ENCODE measurements at regions not wholly inside any gene's neighbourhood (a gene's known extent, or its start where the extent isn't known, plus 50 kb on each side); places are given as distances from the start of the nearest gene placed in this dataset.

DNA sequence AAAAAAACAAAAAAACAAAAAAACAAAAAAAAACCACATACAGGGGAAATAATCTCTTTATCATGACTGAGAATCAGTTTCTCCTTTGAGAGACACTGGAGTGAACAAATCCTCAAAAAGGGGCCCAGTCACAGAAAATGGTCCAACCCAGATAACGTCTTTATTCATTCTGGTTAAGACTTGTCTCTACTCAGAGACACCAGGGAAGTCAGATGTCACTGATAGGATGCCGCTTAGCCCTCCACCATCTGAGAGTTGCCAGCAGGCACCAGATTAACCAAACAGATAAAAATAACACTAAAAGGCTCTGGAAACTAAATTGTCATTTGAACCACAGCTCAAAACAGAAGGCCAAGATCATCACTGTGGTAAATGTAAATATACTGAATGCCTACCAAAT, 1163.4 kb upstream of the ATXN8OS start:
- TF ChIP-seq, protein P1, sequence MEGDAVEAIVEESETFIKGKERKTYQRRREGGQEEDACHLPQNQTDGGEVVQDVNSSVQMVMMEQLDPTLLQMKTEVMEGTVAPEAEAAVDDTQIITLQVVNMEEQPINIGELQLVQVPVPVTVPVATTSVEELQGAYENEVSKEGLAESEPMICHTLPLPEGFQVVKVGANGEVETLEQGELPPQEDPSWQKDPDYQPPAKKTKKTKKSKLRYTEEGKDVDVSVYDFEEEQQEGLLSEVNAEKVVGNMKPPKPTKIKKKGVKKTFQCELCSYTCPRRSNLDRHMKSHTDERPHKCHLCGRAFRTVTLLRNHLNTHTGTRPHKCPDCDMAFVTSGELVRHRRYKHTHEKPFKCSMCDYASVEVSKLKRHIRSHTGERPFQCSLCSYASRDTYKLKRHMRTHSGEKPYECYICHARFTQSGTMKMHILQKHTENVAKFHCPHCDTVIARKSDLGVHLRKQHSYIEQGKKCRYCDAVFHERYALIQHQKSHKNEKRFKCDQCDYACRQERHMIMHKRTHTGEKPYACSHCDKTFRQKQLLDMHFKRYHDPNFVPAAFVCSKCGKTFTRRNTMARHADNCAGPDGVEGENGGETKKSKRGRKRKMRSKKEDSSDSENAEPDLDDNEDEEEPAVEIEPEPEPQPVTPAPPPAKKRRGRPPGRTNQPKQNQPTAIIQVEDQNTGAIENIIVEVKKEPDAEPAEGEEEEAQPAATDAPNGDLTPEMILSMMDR (IDR thresholded peaks at IDR 0.05; ENCODE audit: insufficient read depth in 1 of 2, low read depth in 1 of 2, low read length in 1 of 2, severe bottlenecking in 1 of 2, unreplicated experiment in 1 of 2): no peak
- H3K27ac Mint-ChIP-seq (ENCODE audit: unreplicated experiment): no peak overlapping the region
- CTCF ChIA-PET: no interaction called here
- Histone ChIP-seq H3K36me3 (ENCODE audit: control insufficient read depth, insufficient read depth, low read length) (no peaks in the 10 kb centered on the region), H3K4me1 (no peaks in the 10 kb centered on the region), H3K27me3 (replicated peaks; ENCODE audit: control insufficient read depth, insufficient read depth, low read length) (no peaks in the 10 kb centered on the region), H3K9me3 (no peaks in the 10 kb centered on the region), H3K4me3 (ENCODE audit: low read depth, low read length) (no peak overlapping the region)
- POLR2A ChIA-PET: no interaction called here
- no peak for DNase-seq
- no peaks in the 10 kb centered on the region for H3K27me3 Mint-ChIP-seq (ENCODE audit: insufficient read depth, unreplicated experiment)
- no peak overlapping the region for H3K4me3 Mint-ChIP-seq (ENCODE audit: unreplicated experiment)
- H3K4me1 Mint-ChIP-seq (ENCODE audit: low read depth, unreplicated experiment): no peaks in the 10 kb centered on the region
- no peaks in the 10 kb centered on the region for H3K36me3 Mint-ChIP-seq (ENCODE audit: insufficient read depth, unreplicated experiment)
- intact Hi-C loops (cut with micrococcal nuclease; ENCODE audit: unreplicated experiment): no loop called here
- no TSS peak for BruUV-seq (replicated peaks)
- no peaks in the 10 kb centered on the region for H3K9me3 Mint-ChIP-seq (ENCODE audit: unreplicated experiment)

DNA sequence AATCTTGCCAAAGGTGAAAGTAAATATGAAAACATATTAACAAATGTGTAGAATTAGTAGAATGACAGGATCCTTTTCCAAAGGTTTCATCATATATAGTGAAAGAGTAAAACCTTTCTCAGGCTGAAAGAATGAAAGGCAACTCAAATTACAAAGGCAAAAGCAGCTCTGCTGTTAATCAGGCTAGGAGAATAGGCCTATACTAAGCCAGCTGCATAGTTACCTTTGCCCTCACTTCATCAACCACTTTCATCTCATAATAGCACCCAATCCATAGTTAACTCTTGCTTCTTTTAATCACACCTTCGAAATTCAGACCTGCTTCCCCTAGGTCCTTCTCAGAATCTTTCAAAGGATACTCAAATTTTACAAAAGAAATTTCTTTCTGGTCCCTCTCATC, 1167.6 kb upstream of the ATXN8OS start:
- H3K36me3 Mint-ChIP-seq (ENCODE audit: insufficient read depth, unreplicated experiment): no peaks in the 10 kb centered on the region
- no peak overlapping the region for H3K4me3 Mint-ChIP-seq (ENCODE audit: unreplicated experiment)
- no peak for DNase-seq
- H3K9me3 Mint-ChIP-seq (ENCODE audit: unreplicated experiment): no peaks in the 10 kb centered on the region
- ChIA-PET POLR2A (no interaction called here), CTCF (no interaction called here)
- TF ChIP-seq, protein P1 (IDR thresholded peaks at IDR 0.05; ENCODE audit: insufficient read depth in 1 of 2, low read depth in 1 of 2, low read length in 1 of 2, severe bottlenecking in 1 of 2, unreplicated experiment in 1 of 2): no peak
- H3K27me3 Mint-ChIP-seq (ENCODE audit: insufficient read depth, unreplicated experiment): no peaks in the 10 kb centered on the region
- Histone ChIP-seq H3K9me3 (no peaks in the 10 kb centered on the region), H3K4me3 (ENCODE audit: low read depth, low read length) (no peak overlapping the region), H3K27me3 (replicated peaks; ENCODE audit: control insufficient read depth, insufficient read depth, low read length) (no peaks in the 10 kb centered on the region), H3K4me1 (no peaks in the 10 kb centered on the region), H3K36me3 (ENCODE audit: control insufficient read depth, insufficient read depth, low read length) (no peaks in the 10 kb centered on the region)
- no peaks in the 10 kb centered on the region for H3K4me1 Mint-ChIP-seq (ENCODE audit: low read depth, unreplicated experiment)
- intact Hi-C loops (cut with micrococcal nuclease; ENCODE audit: unreplicated experiment): no loop called here
- no peak overlapping the region for H3K27ac Mint-ChIP-seq (ENCODE audit: unreplicated experiment)
- BruUV-seq (replicated peaks): no TSS peak

DNA sequence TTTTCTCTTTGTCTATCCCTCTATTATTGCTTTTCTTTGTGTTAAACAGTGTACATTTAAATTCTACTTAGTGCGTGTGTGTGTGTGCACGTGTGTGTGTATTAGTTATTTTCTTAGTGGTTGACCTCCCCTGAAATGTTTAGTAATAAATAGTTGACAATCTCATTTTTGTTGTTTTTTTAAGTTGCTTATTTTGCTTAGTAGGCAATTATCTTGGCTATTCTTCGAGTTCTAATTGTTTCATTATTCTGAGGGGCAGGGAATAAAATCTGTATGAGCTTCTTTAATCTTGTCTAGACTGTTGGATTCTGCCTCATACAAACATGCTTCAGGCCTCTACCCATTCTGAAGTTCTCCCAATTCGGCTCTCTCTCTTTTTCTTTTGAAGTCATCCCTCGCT, 1169.0 kb upstream of the ATXN8OS start:
- Mint-ChIP-seq H3K9me3 (ENCODE audit: unreplicated experiment) (no peaks in the 10 kb centered on the region), H3K4me1 (ENCODE audit: low read depth, unreplicated experiment) (no peaks in the 10 kb centered on the region), H3K4me3 (ENCODE audit: unreplicated experiment) (no peak overlapping the region), H3K27me3 (ENCODE audit: insufficient read depth, unreplicated experiment) (no peaks in the 10 kb centered on the region), H3K27ac (ENCODE audit: unreplicated experiment) (no peak overlapping the region), H3K36me3 (ENCODE audit: insufficient read depth, unreplicated experiment) (no peaks in the 10 kb centered on the region)
- BruUV-seq (replicated peaks): no TSS peak
- Histone ChIP-seq H3K4me1 (no peaks in the 10 kb centered on the region), H3K4me3 (ENCODE audit: low read depth, low read length) (no peak overlapping the region), H3K36me3 (ENCODE audit: control insufficient read depth, insufficient read depth, low read length) (no peaks in the 10 kb centered on the region), H3K9me3 (no peaks in the 10 kb centered on the region), H3K27me3 (replicated peaks; ENCODE audit: control insufficient read depth, insufficient read depth, low read length) (no peaks in the 10 kb centered on the region)
- TF ChIP-seq, protein P1 (IDR thresholded peaks at IDR 0.05; ENCODE audit: insufficient read depth in 1 of 2, low read depth in 1 of 2, low read length in 1 of 2, severe bottlenecking in 1 of 2, unreplicated experiment in 1 of 2): no peak
- POLR2A ChIA-PET: no interaction called here
- intact Hi-C loops (cut with micrococcal nuclease; ENCODE audit: unreplicated experiment): no loop called here
- CTCF ChIA-PET: no interaction called here
- DNase-seq: no peak

Measured in Caco-2 (cell line).